H1 (cell line): ENCODE measurements at regions not wholly inside any gene's neighbourhood (a gene's known extent, or its start where the extent isn't known, plus 50 kb on each side); places are given as distances from the start of the nearest gene placed in this dataset.

Experiments
- CTCF ChIA-PET: fragments of 300-600 bp; sonication (Branson Sonifier 250); formaldehyde crosslinking; loops from one replicate; lab custom pipeline; 2021; ENCODE audit not compliant: partially characterized antibody; lab: Charles Lee
- POLR2A ChIA-PET: fragments of 300-600 bp; sonication (Branson Sonifier 250); formaldehyde crosslinking; loops from one replicate; lab custom pipeline; 2021; ENCODE audit warnings: inconsistent platforms; ENCODE audit not compliant: partially characterized antibody; lab: Charles Lee
- DNase-seq, 2 experiments: peaks; one replicate each; pipeline versions ENCODE4 v3.0.0 to v3.0.0-alpha.2; 2010 to 2022; ENCODE audit warnings: low spot score in 2 of 2, low read depth in 1 of 2, mixed read lengths in 1 of 2
- FAIRE-seq: peaks from 2 replicates; lab custom pipeline; 2011; peaks lifted over from hg19 to GRCh38; lab: Jason Lieb, UNC
- H2AFZ ChIP-seq: 2 replicates; pipeline ENCODE4 v1.8.1; 2012; ENCODE audit warnings: low read length, inconsistent platforms
- H2AK5ac ChIP-seq: 2 replicates; pipeline ENCODE4 v1.6.1; 2013; ENCODE audit warnings: low read depth, low read length
- H2BK120ac ChIP-seq: replicated peaks from 2 replicates; pipeline ENCODE3; 2013; ENCODE audit warnings: low read depth, low read length, inconsistent platforms
- H2BK12ac ChIP-seq: 2 replicates; pipeline ENCODE4 v1.6.1; 2013; ENCODE audit warnings: low read depth, low read length
- H2BK15ac ChIP-seq: 2 replicates; pipeline ENCODE4 v1.6.1; 2013; ENCODE audit warnings: low read length
- H2BK20ac ChIP-seq: 2 replicates; pipeline ENCODE4 v1.6.1; 2013; ENCODE audit warnings: low read length
- H2BK5ac ChIP-seq: 2 replicates; pipeline ENCODE4 v1.6.1; 2013; ENCODE audit warnings: low read depth, low read length
- H3K14ac ChIP-seq: 2 replicates; pipeline ENCODE4 v1.6.1; 2013; ENCODE audit warnings: inconsistent platforms; ENCODE audit not compliant: insufficient read length
- H3K18ac ChIP-seq: 2 replicates; pipeline ENCODE4 v1.6.1; 2013; ENCODE audit warnings: low read length; ENCODE audit errors: extremely low read depth
- H3K23ac ChIP-seq: 2 replicates; pipeline ENCODE4 v1.6.1; 2013; ENCODE audit warnings: inconsistent platforms; ENCODE audit not compliant: insufficient read length
- H3K23me2 ChIP-seq: 2 replicates; pipeline ENCODE4 v1.6.1; 2013; ENCODE audit warnings: low read depth, low read length
- H3K27ac ChIP-seq: 2 replicates; pipeline ENCODE4 v1.6.1; 2011; ENCODE audit warnings: low read depth, low read length, inconsistent platforms
- H3K27me3 ChIP-seq, 4 experiments: replicated peaks in 1 of 4; 1 replicate in 1 of 4; 2 replicates in 3 of 4; pipeline versions ENCODE4 v1.6.1 to v1.8.1; 2011 to 2013; ENCODE audit warnings: low read length in 3 of 4, mild to moderate bottlenecking in 3 of 4, inconsistent platforms in 2 of 4, mixed read lengths in 2 of 4, moderate library complexity in 1 of 4; ENCODE audit not compliant: control insufficient read depth in 3 of 4, insufficient read depth in 3 of 4; ENCODE audit errors: extremely low read depth in 1 of 4
- H3K36me3 ChIP-seq, 4 experiments: 2 replicates each; pipeline versions ENCODE4 v1.6.1 to v1.8.1; 2011 to 2013; ENCODE audit warnings: mild to moderate bottlenecking in 4 of 4, low read length in 3 of 4, moderate library complexity in 2 of 4, control low read depth in 1 of 4, inconsistent platforms in 1 of 4; ENCODE audit not compliant: insufficient read depth in 4 of 4, control insufficient read depth in 2 of 4
- H3K4ac ChIP-seq: replicated peaks from 2 replicates; pipeline ENCODE3; 2013; ENCODE audit warnings: low read length, low read depth, mixed read lengths, inconsistent platforms; ENCODE audit not compliant: insufficient read length
- H3K4me1 ChIP-seq, 4 experiments: replicated peaks in 1 of 4; 1 replicate in 1 of 4; 2 replicates in 3 of 4; pipeline versions ENCODE4 v1.6.1 to v1.8.1; 2011 to 2013; ENCODE audit warnings: low read length in 3 of 4, inconsistent platforms in 2 of 4, mixed read lengths in 1 of 4; ENCODE audit not compliant: insufficient read depth in 4 of 4, control insufficient read depth in 3 of 4
- H3K4me2 ChIP-seq, 2 experiments: 2 replicates each; pipeline versions ENCODE4 v1.6.1 to v1.8.1; 2011 to 2013; ENCODE audit warnings: low read depth in 2 of 2, low read length in 2 of 2, control low read depth in 1 of 2, inconsistent platforms in 1 of 2, mild to moderate bottlenecking in 1 of 2; ENCODE audit not compliant: insufficient read depth in 1 of 2
- H3K4me3 ChIP-seq, 4 experiments: fragments of 200-600, 300-600 bp in 1 of 4; sonication (generic), shearing (Covaris generic), sonication (Bioruptor Twin) in 1 of 4; 2 replicates each; pipeline versions ENCODE4 v1.5.1 to v1.8.1; 2011 to 2016; ENCODE audit warnings: low read length in 4 of 4, low read depth in 3 of 4, control low read depth in 2 of 4, inconsistent platforms in 2 of 4, mild to moderate bottlenecking in 2 of 4, mixed read lengths in 1 of 4, moderate library complexity in 1 of 4; ENCODE audit not compliant: insufficient read depth in 2 of 4; ENCODE audit errors: extremely low read depth in 1 of 4
- H3K56ac ChIP-seq: replicated peaks from 2 replicates; pipeline ENCODE3; 2013; ENCODE audit warnings: low read depth, mild to moderate bottlenecking, mixed read lengths, low read length, inconsistent platforms; ENCODE audit not compliant: insufficient read length
- H3K79me1 ChIP-seq: 2 replicates; pipeline ENCODE4 v1.6.1; 2013; ENCODE audit warnings: low read depth, low read length, control low read depth
- H3K79me2 ChIP-seq, 2 experiments: 2 replicates each; pipeline versions ENCODE4 v1.6.1 to v1.8.1; 2012 to 2013; ENCODE audit warnings: low read length in 2 of 2, mild to moderate bottlenecking in 2 of 2, inconsistent platforms in 1 of 2; ENCODE audit not compliant: insufficient read depth in 2 of 2, control insufficient read depth in 1 of 2
- H3K9ac ChIP-seq, 4 experiments: replicated peaks in 1 of 4; 1 replicate in 1 of 4; 2 replicates in 3 of 4; pipeline versions ENCODE4 v1.6.1 to v1.8.1; 2011 to 2013; ENCODE audit warnings: low read depth in 3 of 4, low read length in 3 of 4, control low read depth in 2 of 4, mild to moderate bottlenecking in 2 of 4, moderate library complexity in 2 of 4, inconsistent platforms in 1 of 4; ENCODE audit errors: extremely low read depth in 1 of 4
- H3K9me3 ChIP-seq, 2 experiments: 2 replicates each; pipeline versions ENCODE4 v1.6.1 to v1.8.1; 2012 to 2013; ENCODE audit warnings: mild to moderate bottlenecking in 2 of 2, moderate library complexity in 2 of 2, control low read depth in 1 of 2, inconsistent platforms in 1 of 2, low read depth in 1 of 2, low read length in 1 of 2, mixed read lengths in 1 of 2; ENCODE audit not compliant: insufficient read depth in 2 of 2
- H4K20me1 ChIP-seq, 2 experiments: replicated peaks in 1 of 2; 2 replicates each; pipeline versions ENCODE3 to v1.8.1; 2011 to 2013; ENCODE audit warnings: inconsistent platforms in 2 of 2, low read length in 2 of 2, mild to moderate bottlenecking in 1 of 2; ENCODE audit not compliant: insufficient read depth in 2 of 2, control insufficient read depth in 1 of 2
- H4K5ac ChIP-seq: 2 replicates; pipeline ENCODE4 v1.6.1; 2013; ENCODE audit warnings: low read length, low read depth, mixed read lengths, inconsistent platforms; ENCODE audit not compliant: insufficient read length
- H4K8ac ChIP-seq: 2 replicates; pipeline ENCODE4 v1.8.0; 2013; ENCODE audit warnings: mild to moderate bottlenecking, moderate library complexity, low read length, inconsistent platforms; ENCODE audit not compliant: insufficient read depth; ENCODE audit errors: extremely low read depth
- H4K91ac ChIP-seq: replicated peaks from 2 replicates; pipeline ENCODE3; 2013; ENCODE audit warnings: low read length, mixed read lengths, inconsistent platforms; ENCODE audit not compliant: insufficient read length
- CBX8 ChIP-seq: fragments of 300-800, 300-1000 bp; sonication (generic); IDR thresholded peaks from 2 replicates; pipeline ENCODE4 v1.7.1; 2016; ENCODE audit warnings: low read depth, low read length, borderline replicate concordance
- CHD1 ChIP-seq: IDR thresholded peaks from 2 replicates; pipeline ENCODE4 v1.6.1; 2012; ENCODE audit warnings: low read depth, low read length, improper control_type of control experiment
- EGR1 ChIP-seq: IDR thresholded peaks from 2 replicates; pipeline ENCODE4 v1.6.1; 2011; ENCODE audit warnings: low read depth, low read length, borderline replicate concordance
- GABPA ChIP-seq: IDR thresholded peaks from 2 replicates; pipeline ENCODE4 v1.6.1; 2011; ENCODE audit warnings: mild to moderate bottlenecking, low read length, moderate library complexity, borderline replicate concordance; ENCODE audit not compliant: insufficient read depth
- HDAC6 ChIP-seq: IDR thresholded peaks from one replicate; pipeline ENCODE4 v1.7.1; 2012; ENCODE audit warnings: low read depth, mild to moderate bottlenecking, inconsistent platforms, low read length, moderate library complexity
- JUND ChIP-seq: IDR thresholded peaks from 2 replicates; pipeline ENCODE4 v1.6.1; 2011; ENCODE audit warnings: mild to moderate bottlenecking, improper control_type of control experiment, low read length
- NANOG ChIP-seq: IDR thresholded peaks from 2 replicates; pipeline ENCODE4 v1.6.1; 2011; ENCODE audit warnings: low read length, low read depth, mild to moderate bottlenecking, inconsistent platforms; ENCODE audit not compliant: insufficient read depth, poor library complexity, severe bottlenecking
- POLR2A ChIP-seq, 2 experiments: IDR thresholded peaks; 1 replicate in 1 of 2; 2 replicates in 1 of 2; pipeline ENCODE4 v1.6.1; 2011; ENCODE audit warnings: low read depth in 2 of 2, low read length in 2 of 2, mild to moderate bottlenecking in 2 of 2; ENCODE audit errors: control extremely low read depth in 1 of 2
- SUZ12 ChIP-seq: fragments of 200-600 bp; sonication (generic); IDR thresholded peaks from 2 replicates; pipeline ENCODE4 v1.6.1; 2012; ENCODE audit warnings: mild to moderate bottlenecking, inconsistent platforms, low read length, moderate library complexity, mixed read lengths
- TAF7 ChIP-seq: optimal IDR thresholded peaks from 2 replicates; pipeline ENCODE3; 2011; ENCODE audit warnings: low read depth, mild to moderate bottlenecking, inconsistent platforms, low read length, moderate library complexity, borderline replicate concordance
- USF2 ChIP-seq: IDR thresholded peaks from 2 replicates; pipeline ENCODE4 v1.6.1; 2011; ENCODE audit warnings: low read length, improper control_type of control experiment
- WGBS, 2 experiments: shearing (Covaris generic) in 1 of 2; methylation state at CpG; one replicate each; pipeline versions ENCODE4 v1.1.6 to v1.1.7; 2013 to 2015; ENCODE audit warnings: low lambda C conversion rate in 2 of 2, mixed read lengths in 2 of 2, inconsistent platforms in 1 of 2, low coverage in 1 of 2, missing lambda C conversion rate in 1 of 2; ENCODE audit not compliant: insufficient replicate concordance in 2 of 2, insufficient coverage in 1 of 2, insufficient read length in 1 of 2; ENCODE audit errors: extremely low coverage in 1 of 2, missing lambda C conversion rate in 1 of 2; 5-methylcytosine and 5-hydroxymethylcytosine counted together

GRCh38 chr6:14559746-14560536 is 442.4 kb downstream of the CD83 start:
- no peak overlapping the region for H4K91ac ChIP-seq
- no peak overlapping the region for H2AFZ ChIP-seq
- no peaks in the 10 kb centered on the region for H3K79me1 ChIP-seq
- no peak overlapping the region for H3K14ac ChIP-seq
- WGBS, 2 experiments: 80% methylated on average over 3 of the region's 3 CpGs; no CpG with 5 or more reads in 1 of the 2 experiments
- H3K4ac ChIP-seq: no peak overlapping the region
- H2BK15ac ChIP-seq: no peak overlapping the region
- H4K5ac ChIP-seq: no peak overlapping the region
- H3K27me3 ChIP-seq: no peaks in the 10 kb centered on the region
- H3K4me3 ChIP-seq: no peak overlapping the region
- no peak for DNase-seq
- no peak for FAIRE-seq
- ChIA-PET CTCF (interaction anchor here (0.9 to 1.1 kb wide), 2 partner anchors 15 to 353 kb away, joined by 3 read pairs; no protein-coding TSS in a partner anchor), POLR2A (interaction anchor here (0.6 kb wide), 1 partner anchor 82 kb away, joined by 3 read pairs; no protein-coding TSS in a partner anchor)
- no peaks in the 10 kb centered on the region for H3K36me3 ChIP-seq
- H4K20me1 ChIP-seq: no peaks in the 10 kb centered on the region
- H2BK120ac ChIP-seq: no peak overlapping the region
- no peak overlapping the region for H3K23ac ChIP-seq
- no peak overlapping the region for H2BK20ac ChIP-seq
- no peak overlapping the region for H2AK5ac ChIP-seq
- no peaks in the 10 kb centered on the region for H3K79me2 ChIP-seq
- no peak overlapping the region for H4K8ac ChIP-seq
- no peak overlapping the region for H3K4me2 ChIP-seq
- H3K56ac ChIP-seq: no peak overlapping the region
- H3K9me3 ChIP-seq: no peaks in the 10 kb centered on the region
- H3K23me2 ChIP-seq: no peaks in the 10 kb centered on the region; the same call in 1 of the 2 replicates
- H3K9ac ChIP-seq: no peak overlapping the region
- no peak overlapping the region for H3K18ac ChIP-seq
- H3K27ac ChIP-seq: no peak overlapping the region
- H2BK12ac ChIP-seq: no peak overlapping the region
- no peak overlapping the region for H2BK5ac ChIP-seq
- H3K4me1 ChIP-seq: peaks cover 0 to 5% (median 1%) of the 10 kb centered on the region in 4 experiments; a peak in 3 of 7 replicates
- no peak for TF ChIP-seq EGR1
- no peak for TF ChIP-seq CBX8
- no peak for TF ChIP-seq GABPA
- TF ChIP-seq TAF7: no peak
- TF ChIP-seq USF2: no peak
- TF ChIP-seq SUZ12: no peak
- TF ChIP-seq CHD1: no peak
- TF ChIP-seq JUND: no peak
- TF ChIP-seq POLR2A (IDR thresholded peaks at IDR 0.05; ENCODE audit: control extremely low read depth in 1 of 2, low read depth in 2 of 2, low read length in 2 of 2): no peak
- no peak for TF ChIP-seq NANOG
- TF ChIP-seq HDAC6: no peak
